B cell (primary cell): ENCODE measurements at regions not wholly inside any gene's neighbourhood (a gene's known extent, or its start where the extent isn't known, plus 50 kb on each side); places are given as distances from the start of the nearest gene placed in this dataset.

Experiments
- ATAC-seq: fragments of 200-7000 bp; cut with Tn5 transposase; one replicate; pipeline ENCODE4 v1.10.0; 2021; ENCODE audit warnings: low read depth, mild to moderate bottlenecking, moderate number of reproducible peaks, moderate library complexity
- CTCF ChIA-PET: fragments of 350-600 bp; sonication (Branson Sonifier 250); formaldehyde crosslinking; loops from one replicate; lab custom pipeline; 2021; ENCODE audit warnings: antibody characterized with exemption, inconsistent platforms; lab: Charles Lee
- POLR2A ChIA-PET: fragments of 350-600 bp; sonication (Branson Sonifier 250); formaldehyde crosslinking; loops from one replicate; lab custom pipeline; 2021; ENCODE audit warnings: antibody characterized with exemption; lab: Charles Lee
- DNase-seq: peaks from one replicate; pipeline ENCODE4 v3.0.0; 2013
- H2AFZ ChIP-seq: 2 replicates; pipeline ENCODE4 v1.6.1; 2012; ENCODE audit warnings: mild to moderate bottlenecking, low read depth, low read length; ENCODE audit not compliant: insufficient read depth, poor library complexity, severe bottlenecking
- H3K27ac ChIP-seq, 2 donors: 1 replicate in 1 of 2; 2 replicates in 1 of 2; pipeline ENCODE4 v1.5.1; 2012 to 2013; ENCODE audit warnings: low read length in 2 of 2, mild to moderate bottlenecking in 2 of 2, moderate library complexity in 1 of 2
- H3K27me3 ChIP-seq, 4 experiments: fragments of 200-600 bp in 1 of 4; sonication (generic) in 1 of 4; replicated peaks in 1 of 4; 1 replicate in 2 of 4; 2 replicates in 2 of 4; pipeline versions ENCODE4 v1.6.1 to v1.7.0; 2013 to 2016; ENCODE audit warnings: low read length in 3 of 4, mild to moderate bottlenecking in 2 of 4, mixed read lengths in 1 of 4, moderate library complexity in 1 of 4; ENCODE audit not compliant: insufficient read depth in 4 of 4, control insufficient read depth in 3 of 4; ENCODE audit errors: control extremely low read depth in 1 of 4
- H3K36me3 ChIP-seq, 2 experiments: replicated peaks in 1 of 2; 1 replicate in 1 of 2; 2 replicates in 1 of 2; pipeline versions ENCODE4 v1.6.1 to v1.7.1; 2013; ENCODE audit warnings: low read length in 1 of 2; ENCODE audit not compliant: insufficient read depth in 2 of 2, control insufficient read depth in 1 of 2; ENCODE audit errors: control extremely low read depth in 1 of 2, extremely low read depth in 1 of 2
- H3K4me1 ChIP-seq, 2 donors: fragments of 200-600 bp in 1 of 2; sonication (generic) in 1 of 2; 1 replicate in 1 of 2; 2 replicates in 1 of 2; pipeline versions ENCODE4 v1.5.1 to v1.6.1; 2013 to 2017; ENCODE audit warnings: low read length in 2 of 2; ENCODE audit not compliant: control insufficient read depth in 2 of 2, insufficient read depth in 2 of 2
- H3K4me2 ChIP-seq: replicated peaks from 2 replicates; pipeline ENCODE3; 2012; ENCODE audit warnings: mild to moderate bottlenecking, low read depth, low read length; ENCODE audit not compliant: poor library complexity, severe bottlenecking
- H3K4me3 ChIP-seq, 5 experiments: fragments of 200-600 bp in 1 of 5; sonication (generic) in 1 of 5; 1 replicate in 3 of 5; 2 replicates in 2 of 5; pipeline versions ENCODE4 v1.5.1 to v1.7.0; 2011 to 2016; ENCODE audit warnings: low read length in 4 of 5, mild to moderate bottlenecking in 4 of 5, low read depth in 2 of 5, control low read depth in 1 of 5, moderate library complexity in 1 of 5; ENCODE audit not compliant: insufficient read depth in 1 of 5; ENCODE audit errors: control extremely low read depth in 1 of 5, extremely low read depth in 1 of 5
- H3K79me2 ChIP-seq: fragments of 200-600 bp; sonication (generic); one replicate; pipeline ENCODE4 v1.6.0; 2016; ENCODE audit warnings: low read length; ENCODE audit not compliant: control insufficient read depth, insufficient read depth
- H3K9ac ChIP-seq: fragments of 200-600 bp; sonication (generic); 2 replicates; pipeline ENCODE4 v1.6.1; 2017; ENCODE audit warnings: mild to moderate bottlenecking, low read length, moderate library complexity
- H3K9me3 ChIP-seq, 3 donors: one replicate each; pipeline versions ENCODE4 v1.6.1 to v1.7.1; 2013; ENCODE audit warnings: low read length in 2 of 3; ENCODE audit not compliant: control insufficient read depth in 2 of 3, insufficient read depth in 1 of 3; ENCODE audit errors: control extremely low read depth in 1 of 3
- H4K20me1 ChIP-seq: 2 replicates; pipeline ENCODE4 v1.6.0; 2012; ENCODE audit warnings: mild to moderate bottlenecking, low read length; ENCODE audit not compliant: insufficient read depth, control insufficient read depth, poor library complexity, severe bottlenecking
- H3K27ac Mint-ChIP-seq: one replicate; pipeline ENCODE4 v1.8.0; 2021; ENCODE audit warnings: mixed read lengths
- H3K27me3 Mint-ChIP-seq: one replicate; pipeline ENCODE4 v1.8.0; 2021; ENCODE audit warnings: mixed read lengths
- H3K4me1 Mint-ChIP-seq: one replicate; pipeline ENCODE4 v1.8.0; 2021; ENCODE audit warnings: mixed read lengths
- H3K4me3 Mint-ChIP-seq: one replicate; pipeline ENCODE4 v1.8.0; 2021; ENCODE audit warnings: mixed read lengths
- H3K9me3 Mint-ChIP-seq: one replicate; pipeline ENCODE4 v1.8.0; 2022; ENCODE audit warnings: mixed read lengths; ENCODE audit not compliant: insufficient read depth
- EZH2 ChIP-seq: IDR thresholded peaks from 2 replicates; pipeline ENCODE4 v1.6.1; 2012; ENCODE audit warnings: borderline replicate concordance, low read depth, mild to moderate bottlenecking, moderate library complexity, low read length; ENCODE audit not compliant: insufficient read depth, poor library complexity, severe bottlenecking
- WGBS: methylation state at CpG from one replicate; pipeline ENCODE4 v1.1.5; 2013; ENCODE audit warnings: missing lambda C conversion rate; ENCODE audit not compliant: insufficient coverage; 5-methylcytosine and 5-hydroxymethylcytosine counted together
- intact Hi-C: fragments of 100-400 bp; cut with micrococcal nuclease; formaldehyde crosslinking; loops from one replicate; pipeline ENCODE4 v1.10.0; 2022
- TF ChIP-seq, protein P1 (sequence below): fragments of 200-600 bp; IDR thresholded peaks from one replicate; pipeline ENCODE4 v1.8.0; 2022; ENCODE audit warnings: antibody characterized with exemption, mild to moderate bottlenecking

DNA sequence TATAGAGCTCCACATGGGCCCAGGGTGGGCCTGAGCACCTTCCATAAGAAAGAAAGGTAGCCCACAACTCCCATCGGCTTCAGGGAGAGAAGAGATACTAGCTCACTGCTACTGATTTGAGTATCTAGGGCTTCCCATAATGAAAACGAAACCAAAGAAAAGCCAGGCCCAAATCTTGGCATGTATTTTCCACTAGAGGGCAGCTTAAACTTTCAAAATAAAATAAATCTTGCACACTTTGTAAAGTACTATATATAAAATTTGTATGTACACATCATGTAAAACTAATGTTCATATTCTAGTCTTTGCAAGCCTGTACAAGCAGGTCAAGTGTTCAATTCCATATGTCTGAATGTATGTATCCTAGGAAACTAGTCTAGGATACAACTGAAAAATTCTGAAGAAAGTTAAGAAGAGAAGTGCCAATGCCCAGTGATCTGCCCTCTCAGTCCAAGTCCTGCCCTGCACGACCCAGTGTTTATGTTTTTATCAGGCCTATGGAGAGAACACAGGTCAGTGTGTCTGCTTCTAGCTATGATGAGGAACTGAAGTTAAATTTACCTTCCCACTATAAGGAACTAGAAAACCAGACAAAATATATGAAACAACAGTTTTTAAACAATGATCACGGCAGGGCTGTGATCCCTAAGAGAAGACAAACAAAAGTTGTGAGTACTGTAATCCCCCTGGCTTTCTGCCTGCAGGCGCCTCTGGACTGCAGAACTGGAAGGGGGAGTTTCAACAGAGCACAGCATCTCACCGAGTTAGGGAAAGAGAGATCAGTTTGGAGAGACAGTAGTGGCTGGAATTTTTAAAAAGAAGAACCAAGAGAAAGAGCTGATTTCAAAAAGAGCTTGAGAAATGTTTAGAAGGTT is 475.7 kb downstream of the UQCRFS1 start:
- ChIA-PET CTCF (interaction anchor here (0.6 to 1.6 kb wide), 2 partner anchors 74 to 526 kb away, joined by 3 to 10 read pairs; no protein-coding TSS in a partner anchor), POLR2A (no interaction called here)
- WGBS, result 57% methylated on average over 3 of the region's 6 CpGs
- no peak overlapping the region for H3K9ac ChIP-seq
- Mint-ChIP-seq H3K4me1 (no peaks in the 10 kb centered on the region), H3K27me3 (no peaks in the 10 kb centered on the region), H3K27ac (no peak overlapping the region), H3K4me3 (no peak overlapping the region), H3K9me3 (no peaks in the 10 kb centered on the region)
- no peak overlapping the region for H3K27ac ChIP-seq
- no peak for ATAC-seq
- no peak for TF ChIP-seq EZH2
- TF ChIP-seq, protein P1, sequence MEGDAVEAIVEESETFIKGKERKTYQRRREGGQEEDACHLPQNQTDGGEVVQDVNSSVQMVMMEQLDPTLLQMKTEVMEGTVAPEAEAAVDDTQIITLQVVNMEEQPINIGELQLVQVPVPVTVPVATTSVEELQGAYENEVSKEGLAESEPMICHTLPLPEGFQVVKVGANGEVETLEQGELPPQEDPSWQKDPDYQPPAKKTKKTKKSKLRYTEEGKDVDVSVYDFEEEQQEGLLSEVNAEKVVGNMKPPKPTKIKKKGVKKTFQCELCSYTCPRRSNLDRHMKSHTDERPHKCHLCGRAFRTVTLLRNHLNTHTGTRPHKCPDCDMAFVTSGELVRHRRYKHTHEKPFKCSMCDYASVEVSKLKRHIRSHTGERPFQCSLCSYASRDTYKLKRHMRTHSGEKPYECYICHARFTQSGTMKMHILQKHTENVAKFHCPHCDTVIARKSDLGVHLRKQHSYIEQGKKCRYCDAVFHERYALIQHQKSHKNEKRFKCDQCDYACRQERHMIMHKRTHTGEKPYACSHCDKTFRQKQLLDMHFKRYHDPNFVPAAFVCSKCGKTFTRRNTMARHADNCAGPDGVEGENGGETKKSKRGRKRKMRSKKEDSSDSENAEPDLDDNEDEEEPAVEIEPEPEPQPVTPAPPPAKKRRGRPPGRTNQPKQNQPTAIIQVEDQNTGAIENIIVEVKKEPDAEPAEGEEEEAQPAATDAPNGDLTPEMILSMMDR, result peak; percentile 10
- no peak overlapping the region for H3K4me2 ChIP-seq
- no peaks in the 10 kb centered on the region for H3K4me1 ChIP-seq
- H4K20me1 ChIP-seq, result no peaks in the 10 kb centered on the region
- H3K27me3 ChIP-seq, result no peaks in the 10 kb centered on the region
- H2AFZ ChIP-seq, result peak overlapping the region; percentile 38
- H3K36me3 ChIP-seq, result no peaks in the 10 kb centered on the region
- peaks cover 0 to 5% (median 0%) of the 10 kb centered on the region in 3 donors for H3K9me3 ChIP-seq
- H3K4me3 ChIP-seq, result no peak overlapping the region
- intact Hi-C loops, result loop anchor here (10.0 kb wide), 1 partner anchor 528 kb away; no protein-coding TSS in a partner anchor
- no peaks in the 10 kb centered on the region for H3K79me2 ChIP-seq
- peak; percentile 4 for DNase-seq

DNA sequence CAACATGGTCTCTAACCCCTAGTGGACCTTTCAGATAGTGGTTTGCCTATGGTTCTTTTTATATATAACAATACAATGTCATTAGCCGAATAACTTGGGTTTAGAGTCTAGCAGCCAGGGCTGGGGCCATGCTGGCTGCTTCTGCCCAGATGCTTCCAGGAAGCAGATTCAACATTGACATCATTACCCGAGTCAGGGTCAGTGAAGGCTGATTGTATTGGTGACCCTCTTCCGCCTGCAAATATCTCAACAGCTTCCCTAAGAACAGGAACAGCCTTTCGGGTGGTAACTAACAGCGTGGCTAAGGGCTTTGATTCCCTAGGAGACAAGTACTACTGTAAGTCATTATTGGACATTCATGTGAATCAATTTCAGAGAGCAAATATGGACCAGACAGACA is 476.4 kb downstream of the UQCRFS1 start:
- H3K27ac ChIP-seq, result no peak overlapping the region
- no peaks in the 10 kb centered on the region for H3K27me3 ChIP-seq
- no peak overlapping the region for H3K27ac Mint-ChIP-seq
- no peak for TF ChIP-seq EZH2
- TF ChIP-seq, protein P1, result no peak
- no peaks in the 10 kb centered on the region for H3K27me3 Mint-ChIP-seq
- WGBS, result no CpG with 5 or more reads among the region's 5 CpGs
- H3K9me3 ChIP-seq, result peaks cover 0 to 5% (median 0%) of the 10 kb centered on the region in 3 donors
- no peaks in the 10 kb centered on the region for H3K36me3 ChIP-seq
- H3K4me1 Mint-ChIP-seq, result no peaks in the 10 kb centered on the region
- no peak overlapping the region for H3K9ac ChIP-seq
- ChIA-PET POLR2A (no interaction called here), CTCF (interaction anchor here (1.6 kb wide), 1 partner anchor 527 kb away, joined by 10 read pairs; no protein-coding TSS in a partner anchor)
- H3K4me3 Mint-ChIP-seq, result no peak overlapping the region
- no peak for DNase-seq
- ATAC-seq, result no peak
- H3K4me2 ChIP-seq, result no peak overlapping the region
- peak overlapping the region; percentile 38 for H2AFZ ChIP-seq
- intact Hi-C loops, result loop anchor here (10.0 kb wide), 1 partner anchor 528 kb away; no protein-coding TSS in a partner anchor
- no peaks in the 10 kb centered on the region for H3K9me3 Mint-ChIP-seq
- no peaks in the 10 kb centered on the region for H3K4me1 ChIP-seq
- no peaks in the 10 kb centered on the region for H4K20me1 ChIP-seq
- no peaks in the 10 kb centered on the region for H3K79me2 ChIP-seq
- no peak overlapping the region for H3K4me3 ChIP-seq
